ENCODE measurements at regions not wholly inside any gene's neighbourhood (a gene's known extent, or its start where the extent isn't known, plus 50 kb on each side); places are given as distances from the start of the nearest gene placed in this dataset.

DNA sequence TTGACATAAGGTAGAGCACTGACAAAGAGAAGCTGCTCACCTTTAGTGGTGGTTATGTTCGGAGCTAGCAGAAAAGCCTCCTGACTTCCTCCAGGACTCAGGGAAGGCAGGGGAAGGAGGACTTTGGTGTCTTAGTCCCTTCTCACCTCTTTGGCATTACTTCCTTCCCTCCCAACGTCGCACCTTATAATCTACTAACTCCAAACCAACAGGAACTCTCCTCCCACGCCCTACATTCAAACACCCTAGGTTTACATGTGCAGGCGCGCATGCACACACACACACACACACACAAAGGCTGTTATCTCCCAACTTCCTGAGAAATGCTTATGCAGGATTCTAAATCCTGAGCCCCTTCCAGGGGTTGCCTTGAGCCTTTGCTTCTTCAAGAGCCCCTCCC lies 157.7 kb upstream of the STS start:
- TF ChIP-seq EP300 (IDR thresholded peaks at IDR 0.05) = no peak
- TF ChIP-seq, protein P1, sequence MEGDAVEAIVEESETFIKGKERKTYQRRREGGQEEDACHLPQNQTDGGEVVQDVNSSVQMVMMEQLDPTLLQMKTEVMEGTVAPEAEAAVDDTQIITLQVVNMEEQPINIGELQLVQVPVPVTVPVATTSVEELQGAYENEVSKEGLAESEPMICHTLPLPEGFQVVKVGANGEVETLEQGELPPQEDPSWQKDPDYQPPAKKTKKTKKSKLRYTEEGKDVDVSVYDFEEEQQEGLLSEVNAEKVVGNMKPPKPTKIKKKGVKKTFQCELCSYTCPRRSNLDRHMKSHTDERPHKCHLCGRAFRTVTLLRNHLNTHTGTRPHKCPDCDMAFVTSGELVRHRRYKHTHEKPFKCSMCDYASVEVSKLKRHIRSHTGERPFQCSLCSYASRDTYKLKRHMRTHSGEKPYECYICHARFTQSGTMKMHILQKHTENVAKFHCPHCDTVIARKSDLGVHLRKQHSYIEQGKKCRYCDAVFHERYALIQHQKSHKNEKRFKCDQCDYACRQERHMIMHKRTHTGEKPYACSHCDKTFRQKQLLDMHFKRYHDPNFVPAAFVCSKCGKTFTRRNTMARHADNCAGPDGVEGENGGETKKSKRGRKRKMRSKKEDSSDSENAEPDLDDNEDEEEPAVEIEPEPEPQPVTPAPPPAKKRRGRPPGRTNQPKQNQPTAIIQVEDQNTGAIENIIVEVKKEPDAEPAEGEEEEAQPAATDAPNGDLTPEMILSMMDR (IDR thresholded peaks at IDR 0.05) = no peak
- no peak for TF ChIP-seq POLR2A (IDR thresholded peaks at IDR 0.05)
